Left ventricle myocardium inferior (tissue), 1 donor: ENCODE measurements at regions not wholly inside any gene's neighbourhood (a gene's known extent, or its start where the extent isn't known, plus 50 kb on each side); places are given as distances from the start of the nearest gene placed in this dataset.

ENCODE experiments used
- DNase-seq: peaks from one replicate; pipeline ENCODE4 v3.0.0-alpha.2; 2020
- H3K27ac ChIP-seq: fragments of 200-600 bp; replicated peaks from 2 replicates; pipeline ENCODE4 v1.8.0; 2021
- H3K27me3 ChIP-seq: fragments of 200-600 bp; 2 replicates; pipeline ENCODE4 v1.8.0; 2021; ENCODE audit warnings: low read depth
- H3K36me3 ChIP-seq: fragments of 200-600 bp; 2 replicates; pipeline ENCODE4 v1.8.0; 2021
- H3K4me1 ChIP-seq: fragments of 200-600 bp; 2 replicates; pipeline ENCODE4 v1.8.0; 2021
- H3K4me3 ChIP-seq: fragments of 200-600 bp; 2 replicates; pipeline ENCODE4 v1.8.0; 2021; ENCODE audit warnings: mild to moderate bottlenecking, moderate library complexity
- H3K9me3 ChIP-seq: fragments of 200-600 bp; replicated peaks from 2 replicates; pipeline ENCODE4 v1.8.0; 2021
- intact Hi-C: fragments of 100-400 bp; cut with micrococcal nuclease; formaldehyde crosslinking; loops from one replicate; pipeline ENCODE4 v1.11.0; 2022
- TF ChIP-seq, protein P1 (sequence below): fragments of 200-600 bp; IDR thresholded peaks from 2 replicates; pipeline ENCODE4 v1.8.0; 2021; ENCODE audit warnings: antibody characterized with exemption, mild to moderate bottlenecking, borderline replicate concordance
- donor health status: DM: no; HTN: yes; CAD: no; lungs with severe emphysema.

DNA sequence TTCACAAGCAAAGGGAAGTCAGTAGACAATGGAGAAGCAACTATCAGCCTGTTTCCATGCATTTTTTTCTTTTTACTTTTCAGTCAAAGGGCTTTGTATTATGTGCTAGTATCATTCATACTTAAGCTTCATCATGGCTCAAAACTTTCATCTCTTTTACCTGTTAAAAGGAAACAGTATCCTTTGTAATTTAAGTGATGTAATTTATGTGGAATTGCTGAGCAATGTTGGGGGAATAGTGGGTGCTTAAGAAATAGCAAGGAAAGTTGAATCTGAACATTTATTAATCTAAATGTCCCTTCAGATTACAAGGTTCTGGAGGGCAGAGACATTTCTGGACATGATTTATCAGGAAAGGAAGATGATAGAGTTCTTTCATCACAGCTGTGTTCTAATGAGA, 915.3 kb downstream of the VRK1 start:
- intact Hi-C loops: no loop called here
- no peak for DNase-seq
- Histone ChIP-seq H3K36me3 (no peaks in the 10 kb centered on the region), H3K27me3 (peaks cover 18% of the 10 kb centered on the region), H3K27ac (no peak overlapping the region), H3K4me3 (no peak overlapping the region), H3K9me3 (no peaks in the 10 kb centered on the region), H3K4me1 (no peaks in the 10 kb centered on the region)
- TF ChIP-seq, protein P1, sequence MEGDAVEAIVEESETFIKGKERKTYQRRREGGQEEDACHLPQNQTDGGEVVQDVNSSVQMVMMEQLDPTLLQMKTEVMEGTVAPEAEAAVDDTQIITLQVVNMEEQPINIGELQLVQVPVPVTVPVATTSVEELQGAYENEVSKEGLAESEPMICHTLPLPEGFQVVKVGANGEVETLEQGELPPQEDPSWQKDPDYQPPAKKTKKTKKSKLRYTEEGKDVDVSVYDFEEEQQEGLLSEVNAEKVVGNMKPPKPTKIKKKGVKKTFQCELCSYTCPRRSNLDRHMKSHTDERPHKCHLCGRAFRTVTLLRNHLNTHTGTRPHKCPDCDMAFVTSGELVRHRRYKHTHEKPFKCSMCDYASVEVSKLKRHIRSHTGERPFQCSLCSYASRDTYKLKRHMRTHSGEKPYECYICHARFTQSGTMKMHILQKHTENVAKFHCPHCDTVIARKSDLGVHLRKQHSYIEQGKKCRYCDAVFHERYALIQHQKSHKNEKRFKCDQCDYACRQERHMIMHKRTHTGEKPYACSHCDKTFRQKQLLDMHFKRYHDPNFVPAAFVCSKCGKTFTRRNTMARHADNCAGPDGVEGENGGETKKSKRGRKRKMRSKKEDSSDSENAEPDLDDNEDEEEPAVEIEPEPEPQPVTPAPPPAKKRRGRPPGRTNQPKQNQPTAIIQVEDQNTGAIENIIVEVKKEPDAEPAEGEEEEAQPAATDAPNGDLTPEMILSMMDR: no peak

DNA sequence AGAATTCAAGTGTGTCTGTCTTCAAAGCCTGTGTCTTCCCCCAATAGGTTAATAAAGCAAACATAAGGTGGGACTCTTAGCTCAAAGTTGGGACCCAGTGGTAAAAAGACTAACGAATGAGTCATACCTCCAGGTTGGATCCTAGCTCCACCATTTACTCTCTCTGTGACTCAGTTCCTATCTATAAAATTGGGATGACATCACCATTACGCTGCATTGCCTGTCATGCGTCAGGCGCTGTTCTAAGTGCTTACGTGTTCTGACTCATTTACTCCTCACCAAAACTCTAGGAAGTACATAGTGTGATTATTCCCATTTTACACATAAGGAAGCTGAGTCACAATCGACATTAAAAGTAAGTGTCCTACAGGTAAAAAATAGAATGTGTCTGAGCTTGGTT, 915.8 kb downstream of the VRK1 start:
- intact Hi-C loops: no loop called here
- Histone ChIP-seq H3K9me3 (no peaks in the 10 kb centered on the region), H3K27me3 (peaks cover 18% of the 10 kb centered on the region), H3K36me3 (no peaks in the 10 kb centered on the region), H3K27ac (no peak overlapping the region), H3K4me3 (no peak overlapping the region), H3K4me1 (no peaks in the 10 kb centered on the region)
- no peak for DNase-seq
- TF ChIP-seq, protein P1: no peak

- Histone ChIP-seq H3K9me3 (peaks cover 23% of the 10 kb centered on the region), H3K4me1 (no peaks in the 10 kb centered on the region)
- intact Hi-C loops: no loop called here
Measured at GRCh38 chr14:97718886-97719442, 921.8 kb downstream of the VRK1 start.

GRCh38 chr14:97719931-97720330, 922.7 kb downstream of the VRK1 start:
- no peaks in the 10 kb centered on the region for H3K4me1 ChIP-seq
- H3K27ac ChIP-seq: no peak overlapping the region
- TF ChIP-seq, protein P1: no peak
- peaks cover 23% of the 10 kb centered on the region for H3K9me3 ChIP-seq
- H3K27me3 ChIP-seq: peaks cover 11% of the 10 kb centered on the region
- H3K36me3 ChIP-seq: no peaks in the 10 kb centered on the region
- intact Hi-C loops: no loop called here
- no peak overlapping the region for H3K4me3 ChIP-seq
- no peak for DNase-seq

More at GRCh38 chr14:97718886-97719442, 921.8 kb downstream of the VRK1 start:
- DNase-seq: no peak
- no peak overlapping the region for H3K27ac ChIP-seq
- TF ChIP-seq, protein P1: no peak
- H3K4me3 ChIP-seq: no peak overlapping the region
- no peaks in the 10 kb centered on the region for H3K36me3 ChIP-seq
- peaks cover 2% of the 10 kb centered on the region for H3K27me3 ChIP-seq

- intact Hi-C loops: no loop called here
- Histone ChIP-seq H3K4me3 (no peak overlapping the region), H3K27me3 (peaks cover 11% of the 10 kb centered on the region), H3K36me3 (no peaks in the 10 kb centered on the region), H3K27ac (no peak overlapping the region), H3K9me3 (peaks cover 23% of the 10 kb centered on the region), H3K4me1 (no peaks in the 10 kb centered on the region)
- TF ChIP-seq, protein P1: no peak
- no peak for DNase-seq
Measured at GRCh38 chr14:97723351-97723750, 926.2 kb downstream of the VRK1 start.

GRCh38 chr14:97723819-97724218, 926.6 kb downstream of the VRK1 start:
- no peaks in the 10 kb centered on the region for H3K36me3 ChIP-seq
- TF ChIP-seq, protein P1: no peak
- H3K27ac ChIP-seq: no peak overlapping the region
- H3K27me3 ChIP-seq: peaks cover 11% of the 10 kb centered on the region
- intact Hi-C loops: no loop called here
- H3K9me3 ChIP-seq: peaks cover 23% of the 10 kb centered on the region
- no peaks in the 10 kb centered on the region for H3K4me1 ChIP-seq
- no peak for DNase-seq
- H3K4me3 ChIP-seq: no peak overlapping the region
